Suprapubic skin (tissue), 4 donors: ENCODE measurements at regions not wholly inside any gene's neighbourhood (a gene's known extent, or its start where the extent isn't known, plus 50 kb on each side); places are given as distances from the start of the nearest gene placed in this dataset.

Experiments used
- POLR2A ChIP-seq, 2 donors: fragments of 450-650 bp; IDR thresholded peaks; one replicate each; pipeline ENCODE4 v1.6.1; 2017; ENCODE audit warnings: antibody characterized with exemption in 2 of 2, mild to moderate bottlenecking in 2 of 2, moderate library complexity in 2 of 2
- POLR2AphosphoS5 ChIP-seq, 3 donors: sonication (generic); formaldehyde crosslinking; IDR thresholded peaks; one replicate each; pipeline ENCODE4 v1.6.1; 2017; ENCODE audit warnings: antibody characterized with exemption in 3 of 3

- no peak for TF ChIP-seq POLR2A (IDR thresholded peaks at IDR 0.05)
- no peak for TF ChIP-seq POLR2AphosphoS5 (IDR thresholded peaks at IDR 0.05)
Observed at GRCh38 chr9:118023644-118024043, 319.4 kb downstream of the TLR4 start.
